HG03175 (cell line): ENCODE measurements at regions not wholly inside any gene's neighbourhood (a gene's known extent, or its start where the extent isn't known, plus 50 kb on each side); places are given as distances from the start of the nearest gene placed in this dataset.

Experiments
- ATAC-seq: cut with Tn5 transposase; IDR thresholded peaks from one replicate; pipeline ENCODE4 v1.9.1; 2021; ENCODE audit warnings: mild to moderate bottlenecking, moderate library complexity; ENCODE audit not compliant: unreplicated experiment

DNA sequence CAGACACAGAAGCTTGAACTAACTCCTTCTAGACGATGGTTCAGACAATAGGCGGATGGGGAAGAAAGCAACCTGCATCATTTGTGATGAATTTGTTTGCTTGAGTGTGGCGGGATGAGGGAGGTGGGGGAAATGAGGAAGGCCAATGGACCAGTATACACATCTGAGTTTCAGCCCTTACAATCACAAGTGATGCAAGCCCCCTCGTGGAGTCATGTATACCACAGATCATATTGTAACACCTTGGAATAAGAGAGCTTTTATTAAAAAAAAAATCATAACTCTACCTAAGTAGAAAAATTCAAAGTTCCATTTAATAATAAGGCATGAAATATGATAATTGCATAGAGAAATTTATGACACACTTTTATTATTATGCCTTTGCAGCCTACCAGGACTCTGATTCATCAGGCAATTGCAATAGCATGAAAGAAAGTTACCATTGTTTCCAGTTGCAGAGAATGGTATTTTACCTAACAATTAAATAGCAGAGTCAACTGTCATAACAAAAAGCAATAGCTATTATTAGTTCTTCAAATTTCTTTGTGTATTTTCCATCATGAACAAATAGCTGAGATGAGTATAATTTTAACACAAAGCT, 230.2 kb upstream of the AKR1E2 start:
- ATAC-seq: no peak

DNA sequence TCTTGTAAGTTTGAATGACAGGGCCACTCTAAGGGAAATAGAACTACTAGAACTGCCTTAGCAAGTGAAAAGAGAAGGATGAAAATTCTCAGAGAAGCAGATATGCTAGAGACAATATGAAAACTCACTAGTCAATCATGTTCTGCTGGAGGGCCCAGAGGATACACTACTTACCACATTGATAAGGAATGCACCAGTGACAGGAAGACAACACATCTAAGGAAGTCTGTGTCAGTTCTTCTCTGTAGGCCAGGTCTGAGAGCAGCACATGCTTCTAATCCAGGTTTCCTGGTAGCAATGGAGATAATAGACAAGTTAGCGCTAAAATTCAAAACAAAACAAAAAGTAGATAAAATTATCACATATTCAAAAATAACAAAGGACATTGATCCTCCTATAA, 235.2 kb upstream of the AKR1E2 start:
- no peak for ATAC-seq

DNA sequence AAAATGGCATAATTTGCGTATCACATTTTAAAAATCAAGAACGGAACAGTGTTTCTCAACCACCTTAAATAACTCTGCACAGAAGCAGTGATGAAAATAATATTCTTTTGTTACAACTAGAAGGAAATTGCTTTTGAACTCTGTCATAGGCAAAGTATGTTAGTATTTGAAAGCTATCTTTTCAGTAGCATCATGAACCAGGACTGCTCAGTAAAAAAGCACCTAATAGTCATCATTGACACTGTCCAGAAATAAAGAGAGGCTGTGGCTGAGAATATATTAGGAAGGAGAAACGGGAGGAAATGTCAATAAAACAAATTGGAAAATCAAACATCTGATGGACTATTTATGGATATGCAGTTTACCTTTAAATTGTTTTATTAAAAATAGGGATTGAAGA, 237.2 kb upstream of the AKR1E2 start:
- no peak for ATAC-seq

DNA sequence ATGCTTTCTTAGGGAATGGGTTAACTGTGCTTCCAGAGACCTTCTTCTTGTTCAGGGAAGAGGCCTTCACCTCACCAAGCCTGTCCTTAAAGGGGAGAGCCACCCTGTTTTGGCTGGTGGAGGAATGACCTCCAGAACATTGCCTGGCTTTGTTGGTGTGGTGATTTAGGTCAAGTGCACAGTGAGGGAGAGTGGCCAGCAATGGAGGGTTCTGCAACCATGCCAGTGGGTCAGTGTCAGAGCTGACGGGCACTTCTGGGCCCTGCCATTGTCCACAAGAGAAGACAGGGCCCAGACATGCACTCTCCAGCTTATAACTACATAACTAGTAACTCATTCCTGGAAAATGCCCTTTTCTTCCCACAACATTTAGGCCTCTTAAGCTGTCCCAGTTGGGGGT, 238.5 kb upstream of the AKR1E2 start:
- ATAC-seq: no peak

DNA sequence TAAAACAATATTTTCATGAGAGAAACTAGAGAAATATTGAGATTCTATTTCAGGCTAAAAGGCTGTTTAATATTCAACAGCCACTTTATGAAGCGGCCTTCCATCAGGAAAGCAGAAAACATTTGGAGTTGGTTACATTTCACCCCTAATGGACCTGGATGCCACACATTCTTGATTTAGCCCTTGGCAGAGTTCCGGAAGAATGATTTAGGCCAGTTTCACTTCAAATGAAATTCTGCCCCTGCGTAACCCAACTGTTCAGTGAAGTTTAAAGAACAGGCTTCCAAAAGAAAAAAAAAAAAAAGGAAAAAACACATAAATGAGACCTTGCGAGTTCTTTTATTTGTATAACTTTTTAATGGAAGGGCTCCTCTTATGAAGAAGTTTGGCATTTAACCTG, 239.2 kb upstream of the AKR1E2 start:
- no peak for ATAC-seq

DNA sequence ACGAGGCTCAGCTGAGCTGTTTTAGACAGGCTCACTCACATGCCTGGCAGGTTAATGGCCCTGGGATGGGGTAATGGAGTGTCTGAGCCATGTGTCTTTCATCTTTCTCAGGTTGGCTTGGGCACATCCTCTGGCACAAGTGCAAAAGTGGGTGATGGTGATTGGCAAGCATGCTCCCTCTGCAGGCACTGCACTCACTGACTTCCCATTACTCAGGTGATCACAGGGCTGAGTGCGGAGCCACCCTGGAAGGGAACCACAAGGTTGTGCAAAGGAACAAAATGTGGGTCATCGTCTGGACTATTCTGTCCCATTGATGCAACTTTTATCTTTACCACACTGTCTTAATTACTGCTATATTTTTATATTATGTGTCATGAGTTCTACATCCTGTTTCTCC, 244.1 kb upstream of the AKR1E2 start:
- ATAC-seq: no peak

DNA sequence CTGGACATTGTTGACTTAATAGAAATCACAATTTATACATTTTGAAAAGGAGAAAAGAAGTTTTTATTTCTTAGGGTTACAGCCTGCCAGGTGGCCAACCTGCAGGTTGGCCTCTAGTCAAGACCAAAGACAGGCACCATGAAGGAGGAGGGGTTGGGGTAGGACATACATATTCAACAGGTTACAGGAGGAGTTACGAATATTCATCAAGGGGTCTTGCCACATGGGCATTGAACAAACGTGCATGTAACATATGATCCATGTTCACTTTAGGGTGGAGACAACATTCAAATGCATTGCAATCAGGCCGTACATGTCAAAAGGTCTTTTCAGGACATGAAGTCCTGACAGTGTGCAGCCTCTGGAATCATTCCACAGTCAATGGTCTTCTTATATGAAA, 246.2 kb upstream of the AKR1E2 start:
- no peak for ATAC-seq

DNA sequence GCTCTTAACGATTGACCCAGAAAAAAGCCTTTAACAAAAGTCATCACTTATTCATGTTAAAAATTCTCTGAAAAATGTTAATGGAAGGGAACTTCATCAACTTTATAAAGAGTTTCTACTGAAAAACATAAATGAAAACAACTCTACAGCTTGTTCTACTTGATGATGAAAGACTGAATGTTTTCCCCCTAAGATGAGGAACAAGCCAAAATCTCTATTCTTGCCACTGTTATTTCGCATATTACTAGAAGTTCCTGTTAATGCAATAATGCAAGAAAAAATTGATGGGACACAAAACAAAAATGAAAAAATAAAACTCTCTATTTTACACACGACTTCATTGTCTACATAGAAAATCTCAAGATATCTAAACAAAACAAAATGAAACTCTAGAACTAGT, 249.8 kb upstream of the AKR1E2 start:
- no peak for ATAC-seq

DNA sequence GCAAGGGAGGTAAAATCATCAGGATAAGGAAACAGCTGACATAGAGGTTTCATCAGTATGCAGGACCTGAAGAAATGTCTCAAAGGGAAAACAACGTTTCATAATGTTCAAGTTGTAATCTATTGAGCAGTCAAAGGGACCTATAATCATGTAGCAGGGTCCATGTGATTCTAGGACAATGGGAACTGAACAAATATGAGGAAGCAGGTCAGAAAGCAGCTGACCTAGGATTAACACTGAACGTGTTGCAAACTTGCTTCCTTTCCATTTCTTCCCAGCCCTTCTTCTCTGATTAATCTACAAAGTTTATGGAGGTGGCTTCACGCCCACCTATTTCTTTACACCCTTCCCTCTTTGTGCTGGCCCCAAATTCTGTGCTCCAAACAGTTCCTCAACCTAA, 256.9 kb upstream of the AKR1E2 start:
- ATAC-seq: no peak

DNA sequence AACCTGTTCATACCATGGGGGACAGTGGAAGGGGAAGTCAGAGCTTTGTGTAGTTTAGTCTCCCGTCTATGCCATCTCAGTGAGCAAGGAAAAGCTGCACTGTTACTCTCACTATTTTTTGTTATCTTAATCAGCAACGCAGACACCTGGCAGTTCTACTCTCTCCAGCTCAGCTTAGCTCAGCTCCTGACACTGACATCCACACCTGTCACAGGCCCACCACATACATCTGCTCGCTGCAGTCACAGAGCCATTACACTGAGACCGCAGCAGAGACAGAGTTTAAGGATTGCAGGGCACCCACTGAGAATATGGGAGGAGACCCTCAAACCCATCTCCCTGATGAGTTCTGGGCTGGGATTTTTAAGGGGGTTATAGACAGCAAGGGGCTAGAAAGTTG, 257.3 kb upstream of the AKR1E2 start:
- no peak for ATAC-seq

DNA sequence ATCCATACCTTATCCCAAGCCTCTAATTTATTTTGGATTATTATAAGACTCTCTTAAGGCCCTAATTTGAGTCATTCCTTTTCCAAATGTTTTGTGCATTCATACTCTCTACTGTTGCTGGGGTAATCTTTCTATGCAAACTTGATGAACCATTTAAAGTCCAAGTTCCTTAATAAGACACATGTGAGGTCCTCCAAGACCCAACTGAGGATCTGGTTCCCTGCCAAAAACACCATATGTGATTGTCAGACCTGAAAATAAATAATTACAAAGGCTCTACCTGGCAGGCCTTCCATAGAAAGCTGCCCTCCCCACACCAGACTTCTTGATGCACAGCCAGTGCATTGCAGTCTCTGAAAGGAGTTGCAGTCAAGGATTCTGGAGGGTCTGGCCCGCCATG, 257.9 kb upstream of the AKR1E2 start:
- ATAC-seq: no peak

DNA sequence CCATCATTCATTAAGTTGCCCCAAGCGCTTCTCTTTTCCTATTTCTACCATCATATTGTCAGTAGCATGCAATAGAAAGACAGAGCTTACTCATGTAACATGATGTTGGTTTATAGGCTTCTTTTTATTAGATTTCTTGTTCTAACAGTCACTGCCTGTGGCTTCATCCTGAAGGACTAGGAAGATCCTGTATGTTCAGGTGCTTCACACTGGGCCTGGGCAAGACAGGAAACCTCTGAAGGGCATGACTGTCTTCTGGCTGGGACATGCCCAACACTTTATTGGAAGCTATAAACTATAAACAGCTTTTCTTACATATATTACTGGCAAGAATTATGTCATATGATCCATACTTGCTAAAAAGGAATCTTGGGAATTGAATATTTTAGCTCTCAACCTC, 258.4 kb upstream of the AKR1E2 start:
- ATAC-seq: no peak

DNA sequence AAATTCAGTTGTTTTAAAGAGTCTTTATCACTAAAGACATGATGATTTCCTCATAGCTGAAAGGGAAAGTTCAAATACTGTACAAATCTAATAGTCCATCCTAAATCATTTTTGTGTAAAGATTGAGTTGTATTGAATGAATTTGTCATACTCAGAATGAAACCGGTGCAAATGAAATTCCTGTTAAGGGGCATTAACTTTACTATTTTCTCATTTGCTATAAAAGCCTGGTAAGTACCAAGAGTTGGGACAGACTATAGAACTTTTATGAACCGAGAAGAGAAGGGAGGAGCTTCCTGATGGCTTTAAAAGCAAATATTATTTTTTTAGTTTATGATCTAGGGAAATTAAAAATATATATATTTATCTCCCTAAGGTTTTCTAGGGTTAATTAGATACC, 260.0 kb upstream of the AKR1E2 start:
- ATAC-seq: no peak

DNA sequence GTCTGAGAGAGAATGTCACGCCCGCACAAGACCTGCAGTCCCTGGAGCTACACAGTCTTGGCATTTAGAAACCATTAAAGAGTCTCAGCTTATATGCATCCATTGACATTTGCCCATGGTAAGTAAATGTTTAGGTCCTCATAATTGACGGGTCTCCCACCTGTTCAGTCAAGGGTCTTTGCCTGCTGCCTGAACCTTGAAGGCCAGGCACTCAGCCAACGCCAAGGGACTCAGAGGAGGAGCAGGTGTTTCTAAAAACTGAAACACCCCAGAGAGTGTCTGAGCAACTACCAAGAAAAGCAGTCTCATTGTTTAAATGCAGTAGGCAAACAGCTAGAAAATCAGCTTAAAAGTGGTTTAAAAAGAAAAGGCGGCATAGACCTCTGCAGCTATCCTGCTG, 264.7 kb upstream of the AKR1E2 start:
- ATAC-seq: no peak

DNA sequence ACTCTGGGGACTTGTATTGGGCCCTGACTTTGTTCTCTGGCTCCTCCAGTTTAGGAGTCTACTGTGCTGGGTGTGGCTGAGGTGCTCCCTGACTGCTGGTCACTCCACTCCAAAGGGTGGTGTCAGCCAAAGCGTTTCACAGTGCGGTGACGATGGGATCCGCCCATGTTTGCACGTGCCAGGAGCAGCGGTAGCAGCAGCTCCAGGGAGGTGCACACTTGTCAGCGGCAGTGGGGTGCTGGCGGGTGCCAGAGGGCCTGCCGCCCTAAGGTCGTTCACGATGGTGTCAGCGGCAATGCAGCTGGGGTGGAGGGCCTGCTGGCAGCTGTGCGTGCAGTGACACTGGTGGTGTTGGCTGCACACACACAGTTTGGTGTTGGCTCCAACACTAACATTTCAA, 268.5 kb upstream of the AKR1E2 start:
- no peak for ATAC-seq

DNA sequence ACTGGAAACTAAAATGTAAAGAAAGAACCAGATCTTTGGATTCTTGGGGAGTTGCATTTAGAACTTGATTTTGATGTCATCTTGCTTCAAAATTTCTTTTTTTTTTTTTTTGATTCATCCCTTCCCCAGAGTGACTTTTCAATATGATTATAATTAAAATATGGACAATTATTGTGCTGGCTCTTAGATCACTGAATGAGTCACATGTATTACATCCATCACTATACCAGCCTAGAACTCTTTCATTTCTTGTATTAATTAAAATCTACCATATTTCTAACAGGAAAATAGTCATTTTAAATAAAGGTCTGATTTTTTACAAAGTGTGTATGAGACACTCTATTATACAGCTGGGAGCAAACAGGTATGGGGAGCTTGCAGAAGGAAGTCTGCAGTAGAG, 269.5 kb upstream of the AKR1E2 start:
- ATAC-seq: no peak

DNA sequence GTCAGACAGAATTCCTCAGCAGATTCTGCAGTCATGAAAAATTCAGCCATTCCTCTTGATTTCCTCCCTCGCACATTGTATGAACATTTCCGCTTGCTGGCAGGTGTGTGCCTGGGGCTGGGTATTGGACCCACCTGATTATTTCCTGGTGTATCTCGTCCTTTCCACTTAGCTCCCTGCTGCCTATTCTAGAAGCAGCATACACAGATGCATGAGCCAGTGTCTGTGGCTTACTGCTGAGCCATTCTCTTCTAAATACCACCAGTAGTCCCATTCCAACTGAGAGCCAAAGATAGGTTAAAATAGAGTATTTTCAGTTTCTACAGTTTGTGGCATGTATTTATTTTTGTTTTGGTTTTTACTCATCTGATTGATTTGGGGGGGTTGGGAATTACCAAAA, 270.1 kb upstream of the AKR1E2 start:
- no peak for ATAC-seq

DNA sequence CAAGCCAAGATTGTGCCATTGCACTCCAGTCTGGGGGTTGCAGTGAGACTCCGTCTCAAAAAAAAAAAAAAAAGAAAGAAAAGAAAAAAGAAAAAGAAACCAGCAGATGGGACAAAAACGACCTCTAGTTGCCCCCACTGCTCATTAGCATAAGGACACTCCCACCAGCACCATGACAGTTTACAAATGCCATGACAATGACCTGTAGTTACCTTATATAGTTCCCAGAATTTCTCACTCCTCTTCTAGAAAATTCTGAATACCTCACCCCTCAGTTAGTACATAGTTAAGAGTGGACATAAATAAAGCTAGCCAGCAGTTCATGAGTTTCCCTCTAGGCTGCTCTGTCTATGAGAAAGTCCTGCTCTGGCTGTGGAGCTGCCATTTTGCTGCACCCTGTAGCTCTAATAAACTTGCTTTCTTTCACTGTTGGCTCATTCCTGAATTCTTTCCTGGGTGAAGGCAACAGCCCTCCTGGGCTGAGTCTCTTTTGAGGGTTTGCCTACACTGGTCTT, 276.8 kb upstream of the AKR1E2 start:
- ATAC-seq: no peak

DNA sequence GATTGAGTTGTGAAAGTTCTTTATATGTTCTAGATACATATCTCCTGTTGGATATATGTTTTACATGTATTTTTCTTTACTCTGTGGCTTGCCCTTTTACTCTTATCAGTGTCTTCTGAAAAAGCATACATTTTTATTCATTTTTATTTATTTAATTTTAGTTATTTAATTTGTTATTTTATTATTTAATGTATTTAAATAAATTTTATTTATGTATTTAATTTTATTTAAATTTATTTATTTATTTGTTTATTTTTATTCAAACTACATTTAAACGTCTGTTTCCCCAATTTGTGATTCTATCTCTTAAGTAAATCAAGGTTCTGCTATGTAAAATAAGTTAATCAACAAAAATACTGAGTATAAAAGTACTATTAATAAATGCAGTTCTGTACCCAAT, 279.1 kb upstream of the AKR1E2 start:
- no peak for ATAC-seq

DNA sequence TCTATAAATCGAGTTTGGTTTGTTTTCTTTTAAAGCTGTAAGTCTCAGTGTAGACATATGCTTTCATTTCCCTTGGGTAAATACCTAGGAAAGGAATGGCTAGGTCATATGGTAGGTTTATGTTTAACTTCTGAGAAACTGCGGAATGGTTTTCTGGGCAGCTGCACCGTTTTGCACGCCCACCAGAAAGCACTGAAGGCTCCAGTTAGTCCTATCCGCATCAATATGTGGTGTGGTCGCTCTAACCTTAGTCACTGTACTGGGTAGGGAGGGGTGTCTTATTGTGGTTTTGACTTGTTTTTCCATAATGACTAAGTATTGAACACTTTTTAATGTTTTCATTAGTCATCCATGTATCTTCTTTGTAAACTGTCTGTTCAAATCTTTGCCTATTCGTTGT, 279.5 kb upstream of the AKR1E2 start:
- no peak for ATAC-seq

DNA sequence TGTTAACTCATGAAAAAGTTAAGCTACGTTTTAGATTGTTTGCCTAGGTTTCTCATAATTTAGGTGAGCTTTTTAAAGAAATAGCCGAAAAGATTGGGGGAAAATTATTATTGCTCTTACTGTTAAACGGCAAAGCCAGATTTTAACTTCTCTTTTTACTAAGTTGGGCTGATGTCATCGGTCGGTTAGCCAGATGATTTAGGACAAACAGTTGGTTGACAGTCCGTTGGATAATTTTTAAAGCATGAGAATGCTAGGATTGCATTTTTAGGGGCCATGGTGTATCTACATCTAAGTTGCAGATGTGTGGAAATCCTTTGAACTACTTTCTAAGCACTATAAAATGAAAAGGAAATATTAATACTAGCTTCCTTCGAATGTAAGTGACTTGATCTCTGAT, 280.9 kb upstream of the AKR1E2 start:
- no peak for ATAC-seq

DNA sequence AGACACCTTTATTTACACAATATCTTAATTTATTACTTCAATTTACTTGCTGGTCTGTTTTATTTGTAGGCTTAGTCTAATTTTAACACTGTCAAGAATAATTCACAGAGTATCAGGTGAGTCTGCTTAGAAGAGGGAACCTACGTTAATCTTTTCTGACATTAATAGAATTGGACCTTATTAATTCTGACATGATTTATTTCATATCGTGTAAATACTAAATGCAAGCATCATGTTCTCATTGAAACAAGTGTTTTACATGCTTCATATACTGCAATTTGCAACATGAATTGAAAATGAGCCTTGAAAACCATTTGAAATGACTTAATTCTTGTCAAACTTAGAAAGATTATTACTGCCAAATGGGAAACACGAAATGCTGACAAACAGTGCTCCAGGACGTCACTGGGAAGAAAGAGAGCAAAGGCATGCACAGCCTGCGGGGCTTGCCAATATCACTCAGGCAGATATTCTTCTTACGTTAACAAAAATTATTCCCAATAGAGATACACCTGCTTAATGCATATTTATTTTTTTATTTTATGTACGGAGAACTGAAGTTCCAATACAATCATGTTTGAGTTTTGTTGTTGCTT, 282.0 kb upstream of the AKR1E2 start:
- no peak for ATAC-seq

DNA sequence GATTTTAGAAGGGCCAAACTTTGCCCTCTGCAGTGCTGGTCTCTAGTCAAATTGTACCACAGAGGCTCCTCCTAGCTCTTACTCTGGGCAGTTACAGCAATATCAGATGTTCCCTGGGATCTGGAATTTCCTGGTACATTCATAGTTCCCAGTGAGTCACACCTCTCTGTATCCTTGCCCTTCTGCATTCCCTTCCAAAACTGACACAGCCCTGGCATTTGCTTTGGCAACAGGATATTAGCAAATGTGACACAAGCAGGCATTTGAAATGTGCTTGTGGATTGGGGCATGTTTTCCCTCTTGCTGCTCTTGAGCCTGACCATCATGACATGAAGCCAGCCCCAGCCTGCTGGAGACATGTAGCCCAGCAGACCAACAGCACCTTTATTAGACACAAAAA, 284.7 kb upstream of the AKR1E2 start:
- no peak for ATAC-seq
